Iris pigment epithelial cell (primary cell): ENCODE measurements at regions not wholly inside any gene's neighbourhood (a gene's known extent, or its start where the extent isn't known, plus 50 kb on each side); places are given as distances from the start of the nearest gene placed in this dataset.

Experiments used
- DNase-seq: peaks from one replicate; pipeline ENCODE4 v3.0.0-alpha.2; 2011; ENCODE audit warnings: low read depth

GRCh38 chr6:15044146-15044882 is 201.6 kb upstream of the JARID2 start:
- no peak for DNase-seq

- DNase-seq = no peak
These were observed 200.9 kb upstream of the JARID2 start for GRCh38 chr6:15044948-15045347.

GRCh38 chr6:15046751-15047150 is 199.1 kb upstream of the JARID2 start:
- DNase-seq = no peak

- DNase-seq = no peak
These were observed 197.5 kb upstream of the JARID2 start for GRCh38 chr6:15048367-15048766.

GRCh38 chr6:15058200-15059061 is 187.4 kb upstream of the JARID2 start:
- no peak for DNase-seq

- DNase-seq = no peak
These were observed 184.7 kb upstream of the JARID2 start for GRCh38 chr6:15061180-15061641.

- no peak for DNase-seq
These were observed 183.9 kb upstream of the JARID2 start for GRCh38 chr6:15061908-15062515.

GRCh38 chr6:15062516-15063252 is 183.2 kb upstream of the JARID2 start:
- DNase-seq = peak; percentile 97

GRCh38 chr6:15063253-15063853 is 182.5 kb upstream of the JARID2 start:
- DNase-seq = peak; percentile 38

- peak; percentile 63 for DNase-seq
These were observed 180.4 kb upstream of the JARID2 start for GRCh38 chr6:15065261-15065989.

GRCh38 chr6:15066089-15066758 is 179.6 kb upstream of the JARID2 start:
- no peak for DNase-seq

- DNase-seq = no peak
These were observed 172.5 kb upstream of the JARID2 start for GRCh38 chr6:15073344-15073789.

- no peak for DNase-seq
These were observed 171.9 kb upstream of the JARID2 start for GRCh38 chr6:15073883-15074465.

- DNase-seq = no peak
These were observed 171.1 kb upstream of the JARID2 start for GRCh38 chr6:15074806-15075205.

GRCh38 chr6:15076565-15076964 is 169.3 kb upstream of the JARID2 start:
- DNase-seq = no peak

GRCh38 chr6:15077006-15077405 is 168.9 kb upstream of the JARID2 start:
- peak; percentile 14 for DNase-seq

- DNase-seq = no peak
These were observed 167.9 kb upstream of the JARID2 start for GRCh38 chr6:15077961-15078360.

GRCh38 chr6:15079288-15079817 is 166.5 kb upstream of the JARID2 start:
- no peak for DNase-seq

GRCh38 chr6:15080895-15081294 is 165.0 kb upstream of the JARID2 start:
- no peak for DNase-seq

- DNase-seq = no peak
These were observed 164.4 kb upstream of the JARID2 start for GRCh38 chr6:15081447-15081846.
